HG02852 (cell line): ENCODE measurements at regions not wholly inside any gene's neighbourhood (a gene's known extent, or its start where the extent isn't known, plus 50 kb on each side); places are given as distances from the start of the nearest gene placed in this dataset.

Experiments
- ATAC-seq: cut with Tn5 transposase; IDR thresholded peaks from one replicate; pipeline ENCODE4 v1.9.1; 2021; ENCODE audit warnings: mild to moderate bottlenecking, moderate library complexity; ENCODE audit not compliant: unreplicated experiment

GRCh38 chr12:89257340-89257739 lies 95.0 kb downstream of the DUSP6 start:
- ATAC-seq = no peak

- no peak for ATAC-seq
Observed at GRCh38 chr12:89256060-89256459, 96.2 kb downstream of the DUSP6 start.

GRCh38 chr12:89253488-89253887 lies 98.8 kb downstream of the DUSP6 start:
- ATAC-seq = no peak

GRCh38 chr12:89252284-89252683 lies 100.0 kb downstream of the DUSP6 start:
- ATAC-seq = no peak

- no peak for ATAC-seq
Observed at GRCh38 chr12:89251342-89252271, 100.7 kb downstream of the DUSP6 start.

- ATAC-seq = no peak
Observed at GRCh38 chr12:89250636-89251035, 101.7 kb downstream of the DUSP6 start.

GRCh38 chr12:89250213-89250612 lies 102.1 kb downstream of the DUSP6 start:
- no peak for ATAC-seq

GRCh38 chr12:89247967-89248366 lies 104.3 kb downstream of the DUSP6 start:
- no peak for ATAC-seq

- no peak for ATAC-seq
Observed at GRCh38 chr12:89247541-89247942, 104.8 kb downstream of the DUSP6 start.

GRCh38 chr12:89245090-89245489 lies 107.2 kb downstream of the DUSP6 start:
- no peak for ATAC-seq

- ATAC-seq = no peak
Observed at GRCh38 chr12:89244536-89244935, 107.8 kb downstream of the DUSP6 start.

GRCh38 chr12:89243771-89244170 lies 108.5 kb downstream of the DUSP6 start:
- ATAC-seq = no peak

GRCh38 chr12:89239534-89239933 lies 112.8 kb downstream of the DUSP6 start:
- ATAC-seq = no peak

GRCh38 chr12:89238593-89238992 lies 113.7 kb downstream of the DUSP6 start:
- no peak for ATAC-seq

GRCh38 chr12:89237763-89238162 lies 114.5 kb downstream of the DUSP6 start:
- ATAC-seq = no peak

GRCh38 chr12:89236748-89237383 lies 115.4 kb downstream of the DUSP6 start:
- no peak for ATAC-seq

GRCh38 chr12:89236237-89236636 lies 116.1 kb downstream of the DUSP6 start:
- ATAC-seq = no peak

- ATAC-seq = no peak
Observed at GRCh38 chr12:89235189-89235993, 116.9 kb downstream of the DUSP6 start.

- ATAC-seq = no peak
Observed at GRCh38 chr12:89234324-89235114, 117.8 kb downstream of the DUSP6 start.

GRCh38 chr12:89231686-89232085 lies 120.6 kb downstream of the DUSP6 start:
- no peak for ATAC-seq
